ENCODE measurements at regions not wholly inside any gene's neighbourhood (a gene's known extent, or its start where the extent isn't known, plus 50 kb on each side); places are given as distances from the start of the nearest gene placed in this dataset.

GRCh38 chr14:98163873-98164272 is 1108.1 kb downstream of the BCL11B start:
- no peak for TF ChIP-seq POLR2A (IDR thresholded peaks at IDR 0.05; ENCODE audit: low read length)
- no peak for TF ChIP-seq GATA1 (IDR thresholded peaks at IDR 0.05; ENCODE audit: low read depth, low read length)

Measured in erythroblast (primary cell).